ENCODE measurements at regions not wholly inside any gene's neighbourhood (a gene's known extent, or its start where the extent isn't known, plus 50 kb on each side); places are given as distances from the start of the nearest gene placed in this dataset.

- no peak overlapping the region for H3K4me3 ChIP-seq (replicated peaks in 1 of 2; ENCODE audit: low read depth in 2 of 2, low read length in 2 of 2)
- peak in 1 of 2 donors; percentile 11 for DNase-seq (ENCODE audit: low read depth in 2 of 2)
- no peak for TF ChIP-seq CTCF (IDR thresholded peaks at IDR 0.05; ENCODE audit: low read depth, low read length)
These were observed 79.1 kb upstream of the DLX2 start for GRCh38 chr2:172181840-172182239.

DNA sequence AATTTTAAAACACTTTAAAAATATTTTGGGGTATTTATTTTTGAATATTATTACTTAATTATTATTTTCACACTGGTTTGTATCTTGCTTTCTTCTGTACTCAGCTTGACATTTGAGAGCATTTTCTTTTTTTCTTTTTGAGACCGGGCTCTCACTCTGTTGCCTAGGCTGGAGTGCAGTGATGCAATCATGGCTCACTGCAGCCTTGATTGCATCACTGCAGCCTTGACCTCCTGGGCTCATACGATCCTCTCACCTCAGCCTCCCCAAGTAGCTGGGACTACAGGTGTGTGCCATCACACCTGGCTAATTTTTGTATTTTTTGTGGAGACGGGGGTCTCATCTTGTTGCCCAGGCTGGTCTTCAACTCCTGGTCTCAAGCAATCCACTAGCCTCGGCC is 79.9 kb upstream of the DLX2 start:
- H3K4me3 ChIP-seq (replicated peaks in 1 of 2; ENCODE audit: low read depth in 2 of 2, low read length in 2 of 2) = no peak overlapping the region
- no peak for TF ChIP-seq CTCF (IDR thresholded peaks at IDR 0.05; ENCODE audit: low read depth, low read length)
- no peak for DNase-seq (ENCODE audit: low read depth in 2 of 2)

GRCh38 chr2:172193331-172194089 is 90.8 kb upstream of the DLX2 start:
- no peak for TF ChIP-seq CTCF (IDR thresholded peaks at IDR 0.05; ENCODE audit: low read depth, low read length)
- DNase-seq (ENCODE audit: low read depth in 2 of 2) = no peak
- no peak overlapping the region for H3K4me3 ChIP-seq (replicated peaks in 1 of 2; ENCODE audit: low read depth in 2 of 2, low read length in 2 of 2)

GRCh38 chr2:172195836-172196376 is 93.2 kb upstream of the DLX2 start:
- no peak for DNase-seq (ENCODE audit: low read depth in 2 of 2)
- H3K4me3 ChIP-seq (replicated peaks in 1 of 2; ENCODE audit: low read depth in 2 of 2, low read length in 2 of 2) = no peak overlapping the region
- TF ChIP-seq CTCF (IDR thresholded peaks at IDR 0.05; ENCODE audit: low read depth, low read length) = no peak

DNA sequence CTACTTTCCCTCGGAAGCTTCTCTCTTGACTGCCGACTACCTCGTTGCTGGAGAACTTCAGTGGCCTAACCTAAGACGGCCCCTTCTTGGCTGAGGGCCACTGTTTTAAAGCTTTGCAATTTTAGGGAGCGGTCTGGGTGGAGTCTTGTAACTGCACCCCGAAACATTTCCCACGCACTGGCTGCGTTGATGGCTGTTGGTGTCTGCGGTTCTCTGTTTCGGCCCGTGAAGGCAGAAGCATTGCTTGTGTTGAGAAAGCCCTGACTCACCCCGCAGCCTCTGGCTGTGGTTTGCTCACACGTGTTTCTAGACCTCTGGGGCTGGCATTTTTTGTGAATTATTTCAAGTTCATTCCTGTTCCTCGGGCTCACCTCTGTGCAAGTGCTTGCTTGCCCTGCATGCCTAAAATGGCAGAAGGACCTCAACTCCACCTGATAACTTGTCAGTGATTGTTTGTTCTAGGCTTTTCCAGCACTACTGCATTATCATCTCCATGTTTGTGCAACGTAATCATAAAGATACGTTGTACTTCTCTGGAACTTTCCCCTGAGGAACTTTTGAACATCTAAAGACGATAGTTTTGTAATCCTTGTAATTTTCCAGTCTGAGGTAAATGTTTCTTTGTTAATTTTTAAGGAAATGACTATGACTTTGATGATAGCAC is 94.2 kb upstream of the DLX2 start:
- H3K4me3 ChIP-seq (replicated peaks in 1 of 2; ENCODE audit: low read depth in 2 of 2, low read length in 2 of 2) = no peak overlapping the region
- peak; percentile 22 to 57 for DNase-seq (ENCODE audit: low read depth in 2 of 2)
- TF ChIP-seq CTCF (IDR thresholded peaks at IDR 0.05; ENCODE audit: low read depth, low read length) = no peak

- H3K4me3 ChIP-seq (replicated peaks in 1 of 2; ENCODE audit: low read depth in 2 of 2, low read length in 2 of 2) = no peak overlapping the region
- DNase-seq (ENCODE audit: low read depth in 2 of 2) = no peak
- TF ChIP-seq CTCF (IDR thresholded peaks at IDR 0.05; ENCODE audit: low read depth, low read length) = no peak
These were observed 95.7 kb upstream of the DLX2 start for GRCh38 chr2:172198361-172198760.
